Smooth muscle cell (in vitro differentiated cells): ENCODE measurements at regions not wholly inside any gene's neighbourhood (a gene's known extent, or its start where the extent isn't known, plus 50 kb on each side); places are given as distances from the start of the nearest gene placed in this dataset.

Source experiments
- DNase-seq: peaks from one replicate; lab custom pipeline; 2025; ENCODE audit not compliant: unreplicated experiment; lab: John Stamatoyannopoulos, UW
- H2AFZ ChIP-seq: fragments of 200-600 bp; sonication (generic); 2 replicates; pipeline ENCODE4 v1.6.0; 2016; ENCODE audit warnings: antibody characterized with exemption, low read depth, mild to moderate bottlenecking
- H3F3A ChIP-seq: fragments of 200-600 bp; sonication (generic); 2 replicates; pipeline ENCODE4 v1.6.0; 2017; ENCODE audit warnings: antibody characterized with exemption, low read depth
- H3K27ac ChIP-seq: fragments of 200-600 bp; sonication (generic); 2 replicates; pipeline ENCODE4 v1.5.1; 2016; ENCODE audit warnings: low read depth, mild to moderate bottlenecking
- H3K27me3 ChIP-seq: fragments of 200-600 bp; sonication (generic); 2 replicates; pipeline ENCODE4 v1.6.1; 2016; ENCODE audit warnings: low read depth, mild to moderate bottlenecking
- H3K36me3 ChIP-seq: fragments of 200-600 bp; sonication (generic); 2 replicates; pipeline ENCODE4 v1.5.1; 2016; ENCODE audit warnings: low read depth
- H3K4me1 ChIP-seq: fragments of 200-600 bp; sonication (generic); 2 replicates; pipeline ENCODE4 v1.5.1; 2016; ENCODE audit warnings: low read depth
- H3K4me2 ChIP-seq: fragments of 200-600 bp; sonication (generic); 2 replicates; pipeline ENCODE4 v1.6.0; 2016; ENCODE audit warnings: mild to moderate bottlenecking
- H3K4me3 ChIP-seq: fragments of 200-600 bp; sonication (generic); 2 replicates; pipeline ENCODE4 v1.5.1; 2016; ENCODE audit warnings: mild to moderate bottlenecking
- H3K79me2 ChIP-seq: fragments of 200-600 bp; sonication (generic); 2 replicates; pipeline ENCODE4 v1.6.0; 2016; ENCODE audit warnings: low read depth, mild to moderate bottlenecking
- H3K9ac ChIP-seq: fragments of 200-600 bp; sonication (generic); 2 replicates; pipeline ENCODE4 v1.6.0; 2016; ENCODE audit warnings: low read depth
- H3K9me3 ChIP-seq: fragments of 200-600 bp; sonication (generic); replicated peaks from 2 replicates; pipeline ENCODE4 v1.5.1; 2016; ENCODE audit warnings: low read depth
- H4K20me1 ChIP-seq: fragments of 200-600 bp; sonication (generic); 2 replicates; pipeline ENCODE4 v1.6.0; 2016; ENCODE audit warnings: low read depth
- WGBS: methylation state at CpG from one replicate; pipeline ENCODE4 v1.1.7; 2016; ENCODE audit warnings: low lambda C conversion rate; 5-methylcytosine and 5-hydroxymethylcytosine counted together
- TF ChIP-seq, protein P1 (sequence below): fragments of 200-600 bp; sonication (generic); IDR thresholded peaks from 2 replicates; pipeline ENCODE4 v1.5.1; 2017; ENCODE audit warnings: borderline replicate concordance, mild to moderate bottlenecking, antibody characterized with exemption; ENCODE audit not compliant: insufficient read depth, poor library complexity, severe bottlenecking

DNA sequence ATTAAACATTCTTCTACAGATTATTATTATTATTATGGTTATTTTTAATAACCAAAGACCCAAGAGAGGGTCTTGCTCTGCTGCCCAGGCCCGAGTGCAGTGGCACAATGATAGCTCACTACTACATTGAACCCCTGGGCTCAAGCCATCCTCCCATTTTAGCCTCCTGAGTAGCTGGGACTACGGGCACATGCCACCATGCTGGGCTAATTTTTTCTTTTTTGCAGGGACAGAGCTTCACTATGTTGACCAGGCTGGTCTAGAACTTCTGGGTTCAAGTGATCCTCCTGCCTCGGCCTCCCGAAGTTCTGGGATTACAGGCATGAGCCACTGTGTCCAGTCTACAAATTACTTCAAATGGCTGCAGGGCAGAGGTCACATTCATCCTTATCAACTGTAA lies 179.8 kb downstream of the KCNRG start:
- no peak overlapping the region for H3K27ac ChIP-seq
- TF ChIP-seq, protein P1, sequence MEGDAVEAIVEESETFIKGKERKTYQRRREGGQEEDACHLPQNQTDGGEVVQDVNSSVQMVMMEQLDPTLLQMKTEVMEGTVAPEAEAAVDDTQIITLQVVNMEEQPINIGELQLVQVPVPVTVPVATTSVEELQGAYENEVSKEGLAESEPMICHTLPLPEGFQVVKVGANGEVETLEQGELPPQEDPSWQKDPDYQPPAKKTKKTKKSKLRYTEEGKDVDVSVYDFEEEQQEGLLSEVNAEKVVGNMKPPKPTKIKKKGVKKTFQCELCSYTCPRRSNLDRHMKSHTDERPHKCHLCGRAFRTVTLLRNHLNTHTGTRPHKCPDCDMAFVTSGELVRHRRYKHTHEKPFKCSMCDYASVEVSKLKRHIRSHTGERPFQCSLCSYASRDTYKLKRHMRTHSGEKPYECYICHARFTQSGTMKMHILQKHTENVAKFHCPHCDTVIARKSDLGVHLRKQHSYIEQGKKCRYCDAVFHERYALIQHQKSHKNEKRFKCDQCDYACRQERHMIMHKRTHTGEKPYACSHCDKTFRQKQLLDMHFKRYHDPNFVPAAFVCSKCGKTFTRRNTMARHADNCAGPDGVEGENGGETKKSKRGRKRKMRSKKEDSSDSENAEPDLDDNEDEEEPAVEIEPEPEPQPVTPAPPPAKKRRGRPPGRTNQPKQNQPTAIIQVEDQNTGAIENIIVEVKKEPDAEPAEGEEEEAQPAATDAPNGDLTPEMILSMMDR = no peak
- no peaks in the 10 kb centered on the region for H3K27me3 ChIP-seq
- 71% methylated on average over 4 of the region's 4 CpGs for WGBS
- H3K4me2 ChIP-seq = no peak overlapping the region
- no peaks in the 10 kb centered on the region for H3K79me2 ChIP-seq
- no peaks in the 10 kb centered on the region for H3F3A ChIP-seq
- H3K9ac ChIP-seq = no peak overlapping the region
- H4K20me1 ChIP-seq = no peaks in the 10 kb centered on the region
- H3K4me1 ChIP-seq = no peaks in the 10 kb centered on the region
- no peak overlapping the region for H3K4me3 ChIP-seq
- no peak overlapping the region for H2AFZ ChIP-seq
- H3K9me3 ChIP-seq = no peaks in the 10 kb centered on the region
- H3K36me3 ChIP-seq = no peaks in the 10 kb centered on the region
- no peak for DNase-seq

DNA sequence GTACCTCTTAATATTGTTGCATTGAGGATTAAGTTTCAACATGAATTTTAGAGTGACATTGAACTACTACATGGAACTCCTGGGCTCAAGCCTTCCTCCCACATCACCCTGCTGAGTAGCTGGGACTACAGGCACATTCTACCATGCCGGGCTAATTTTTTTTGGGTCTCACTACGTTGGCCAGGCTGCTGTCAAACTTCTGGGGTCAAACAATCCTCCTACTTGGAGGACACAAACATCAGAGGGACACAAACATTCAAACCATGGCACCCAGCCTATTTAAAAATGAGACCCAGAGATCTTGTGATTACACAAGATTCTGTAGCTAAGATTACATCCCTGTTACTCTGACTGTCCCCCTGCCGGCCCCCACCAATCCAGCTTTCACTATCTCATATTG lies 180.9 kb downstream of the KCNRG start:
- no peak for DNase-seq
- no peak overlapping the region for H3K9ac ChIP-seq
- no peak overlapping the region for H3K4me3 ChIP-seq
- H3K27me3 ChIP-seq = no peaks in the 10 kb centered on the region
- H3F3A ChIP-seq = no peaks in the 10 kb centered on the region
- H3K4me1 ChIP-seq = no peaks in the 10 kb centered on the region
- WGBS = 80% methylated on average over 3 of the region's 3 CpGs
- no peak overlapping the region for H2AFZ ChIP-seq
- H3K4me2 ChIP-seq = no peak overlapping the region
- TF ChIP-seq, protein P1 = no peak
- H4K20me1 ChIP-seq = no peaks in the 10 kb centered on the region
- no peaks in the 10 kb centered on the region for H3K9me3 ChIP-seq
- no peak overlapping the region for H3K27ac ChIP-seq
- no peaks in the 10 kb centered on the region for H3K36me3 ChIP-seq
- H3K79me2 ChIP-seq = no peaks in the 10 kb centered on the region

DNA sequence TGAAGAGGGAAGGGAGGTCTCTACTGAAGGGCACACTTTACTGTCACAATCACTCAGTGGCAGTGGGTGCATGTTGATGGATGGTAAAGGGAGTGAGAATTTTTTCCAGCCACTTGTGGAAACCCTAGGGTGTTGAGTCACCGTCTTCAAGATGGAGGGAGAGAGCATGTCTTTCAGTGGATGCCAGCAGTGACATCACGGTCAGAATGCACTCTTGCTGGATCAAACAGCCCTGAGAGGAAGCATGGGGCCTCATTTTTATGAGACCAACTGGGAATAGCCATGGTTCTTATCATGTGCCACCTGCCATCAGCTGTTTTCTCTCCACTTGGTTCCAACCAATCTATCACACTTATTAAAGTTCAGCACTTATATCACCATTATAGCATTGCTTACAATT lies 182.5 kb downstream of the KCNRG start:
- TF ChIP-seq, protein P1 = no peak
- WGBS = 41% methylated on average over 2 of the region's 2 CpGs
- Histone ChIP-seq H3K27ac (no peak overlapping the region), H3K9me3 (no peaks in the 10 kb centered on the region), H3K79me2 (no peaks in the 10 kb centered on the region), H3K27me3 (no peaks in the 10 kb centered on the region), H3K36me3 (no peaks in the 10 kb centered on the region), H3K9ac (no peak overlapping the region), H2AFZ (no peak overlapping the region), H4K20me1 (no peaks in the 10 kb centered on the region), H3K4me3 (no peak overlapping the region), H3K4me1 (no peaks in the 10 kb centered on the region), H3K4me2 (no peak overlapping the region), H3F3A (no peaks in the 10 kb centered on the region)
- no peak for DNase-seq

DNA sequence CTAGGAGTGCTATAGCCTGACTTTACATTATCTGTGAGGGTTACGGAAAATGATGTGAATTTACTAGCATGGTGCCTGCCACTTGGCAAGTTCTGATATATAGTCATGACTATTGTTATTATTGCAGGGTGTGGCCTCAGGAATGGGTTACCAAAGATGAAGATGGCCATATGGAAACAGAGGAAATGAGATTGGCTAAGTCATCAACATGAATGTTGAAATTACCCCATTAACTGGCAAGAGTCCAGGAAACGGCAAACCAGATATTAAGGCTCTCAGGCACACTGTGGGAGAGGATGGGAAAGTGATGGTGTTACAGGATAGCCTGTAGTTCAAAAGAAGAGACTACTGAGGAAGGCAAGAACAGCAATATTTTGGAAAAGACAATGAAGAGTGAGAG lies 183.3 kb downstream of the KCNRG start:
- Histone ChIP-seq H3K9ac (no peak overlapping the region), H3K4me2 (no peak overlapping the region), H3K4me1 (no peaks in the 10 kb centered on the region), H3K27me3 (no peaks in the 10 kb centered on the region), H3K79me2 (no peaks in the 10 kb centered on the region), H2AFZ (no peak overlapping the region), H3F3A (no peaks in the 10 kb centered on the region), H3K27ac (no peak overlapping the region), H3K9me3 (no peaks in the 10 kb centered on the region), H3K4me3 (no peak overlapping the region), H4K20me1 (no peaks in the 10 kb centered on the region), H3K36me3 (no peaks in the 10 kb centered on the region)
- WGBS = 87% methylated on average over 2 of the region's 2 CpGs
- no peak for DNase-seq
- TF ChIP-seq, protein P1 = no peak
